ENCODE measurements at regions not wholly inside any gene's neighbourhood (a gene's known extent, or its start where the extent isn't known, plus 50 kb on each side); places are given as distances from the start of the nearest gene placed in this dataset.

GRCh38 chr14:82488473-82488872 lies 954.8 kb upstream of the SEL1L start:
- FAIRE-seq, result no peak

GRCh38 chr14:82490397-82490796 lies 956.7 kb upstream of the SEL1L start:
- intact Hi-C loops (cut with DNase I), result no loop called here
- no peak overlapping the region for H3K27ac ChIP-seq (ENCODE audit: low read depth in 2 of 2, low read length in 2 of 2)
- H3K4me1 ChIP-seq (ENCODE audit: control insufficient read depth in 2 of 3, insufficient read depth in 2 of 3, low read depth in 1 of 3, low read length in 3 of 3), result no peaks in the 10 kb centered on the region
- DNase-seq (no peak), FAIRE-seq (no peak)
- H3K9me3 ChIP-seq (ENCODE audit: control insufficient read depth in 2 of 3, insufficient read depth in 1 of 3, low read length in 3 of 3), result no peaks in the 10 kb centered on the region
- no peak overlapping the region for H3K9ac ChIP-seq (ENCODE audit: low read length in 3 of 3)
- H3K36me3 ChIP-seq (ENCODE audit: control insufficient read depth in 2 of 3, insufficient read depth in 3 of 3, low read length in 3 of 3), result no peaks in the 10 kb centered on the region
- no peak overlapping the region for H3K4me3 ChIP-seq (ENCODE audit: low read length in 3 of 3)
- TF ChIP-seq CTCF (IDR thresholded peaks at IDR 0.05; ENCODE audit: borderline replicate concordance, extremely low read depth, insufficient read depth), result no peak
- H3K27me3 ChIP-seq (ENCODE audit: control insufficient read depth, insufficient read depth, low read length), result no peaks in the 10 kb centered on the region

More at GRCh38 chr14:82488473-82488872, 954.8 kb upstream of the SEL1L start:
- Histone ChIP-seq H3K36me3 (ENCODE audit: control insufficient read depth in 2 of 3, insufficient read depth in 3 of 3, low read length in 3 of 3) (no peaks in the 10 kb centered on the region), H3K4me3 (ENCODE audit: low read length in 3 of 3) (no peak overlapping the region), H3K27me3 (ENCODE audit: control insufficient read depth, insufficient read depth, low read length) (no peaks in the 10 kb centered on the region), H3K4me1 (ENCODE audit: control insufficient read depth in 2 of 3, insufficient read depth in 2 of 3, low read depth in 1 of 3, low read length in 3 of 3) (no peaks in the 10 kb centered on the region), H3K27ac (ENCODE audit: low read depth in 2 of 2, low read length in 2 of 2) (no peak overlapping the region), H3K9me3 (ENCODE audit: control insufficient read depth in 2 of 3, insufficient read depth in 1 of 3, low read length in 3 of 3) (no peaks in the 10 kb centered on the region), H3K9ac (ENCODE audit: low read length in 3 of 3) (no peak overlapping the region)
- DNase-seq, result no peak
- intact Hi-C loops (cut with DNase I), result no loop called here
- no peak for TF ChIP-seq CTCF (IDR thresholded peaks at IDR 0.05; ENCODE audit: borderline replicate concordance, extremely low read depth, insufficient read depth)

GRCh38 chr14:82492157-82492556 lies 958.5 kb upstream of the SEL1L start:
- no peak overlapping the region for H3K27ac ChIP-seq (ENCODE audit: low read depth in 2 of 2, low read length in 2 of 2)
- TF ChIP-seq CTCF (IDR thresholded peaks at IDR 0.05; ENCODE audit: borderline replicate concordance, extremely low read depth, insufficient read depth), result no peak
- no peak for FAIRE-seq
- intact Hi-C loops (cut with DNase I), result no loop called here
- H3K9ac ChIP-seq (ENCODE audit: low read length in 3 of 3), result no peak overlapping the region
- no peaks in the 10 kb centered on the region for H3K4me1 ChIP-seq (ENCODE audit: control insufficient read depth in 2 of 3, insufficient read depth in 2 of 3, low read depth in 1 of 3, low read length in 3 of 3)
- H3K9me3 ChIP-seq (ENCODE audit: control insufficient read depth in 2 of 3, insufficient read depth in 1 of 3, low read length in 3 of 3), result no peaks in the 10 kb centered on the region
- no peaks in the 10 kb centered on the region for H3K27me3 ChIP-seq (ENCODE audit: control insufficient read depth, insufficient read depth, low read length)
- no peak overlapping the region for H3K4me3 ChIP-seq (ENCODE audit: low read length in 3 of 3)
- no peak for DNase-seq
- no peaks in the 10 kb centered on the region for H3K36me3 ChIP-seq (ENCODE audit: control insufficient read depth in 2 of 3, insufficient read depth in 3 of 3, low read length in 3 of 3)

- Histone ChIP-seq H3K9ac (ENCODE audit: low read length in 3 of 3) (no peak overlapping the region), H3K9me3 (ENCODE audit: control insufficient read depth in 2 of 3, insufficient read depth in 1 of 3, low read length in 3 of 3) (no peaks in the 10 kb centered on the region), H3K4me3 (ENCODE audit: low read length in 3 of 3) (no peak overlapping the region), H3K36me3 (ENCODE audit: control insufficient read depth in 2 of 3, insufficient read depth in 3 of 3, low read length in 3 of 3) (no peaks in the 10 kb centered on the region), H3K4me1 (ENCODE audit: control insufficient read depth in 2 of 3, insufficient read depth in 2 of 3, low read depth in 1 of 3, low read length in 3 of 3) (no peaks in the 10 kb centered on the region), H3K27ac (ENCODE audit: low read depth in 2 of 2, low read length in 2 of 2) (no peak overlapping the region), H3K27me3 (ENCODE audit: control insufficient read depth, insufficient read depth, low read length) (no peaks in the 10 kb centered on the region)
- intact Hi-C loops (cut with DNase I), result no loop called here
- DNase-seq, result no peak
- TF ChIP-seq CTCF (IDR thresholded peaks at IDR 0.05; ENCODE audit: borderline replicate concordance, extremely low read depth, insufficient read depth), result no peak
- FAIRE-seq, result no peak
These were observed 966.6 kb upstream of the SEL1L start for GRCh38 chr14:82500222-82500621.

Measured in kidney (tissue), 13 donors.